MG63 (cell line): ENCODE measurements at regions not wholly inside any gene's neighbourhood (a gene's known extent, or its start where the extent isn't known, plus 50 kb on each side); places are given as distances from the start of the nearest gene placed in this dataset.

Experiments used
- DNase-seq: peaks from one replicate; pipeline ENCODE4 v3.0.0-alpha.2; 2020
- H3K27me3 ChIP-seq: fragments of 250-450 bp; sonication (Bioruptor Pico); 2 replicates; pipeline ENCODE4 v1.5.1; 2020; ENCODE audit warnings: mild to moderate bottlenecking, moderate library complexity
- H3K36me3 ChIP-seq: fragments of 250-450 bp; sonication (Bioruptor Pico); 2 replicates; pipeline ENCODE4 v1.5.1; 2020; ENCODE audit warnings: mild to moderate bottlenecking, moderate library complexity
- H3K4me3 ChIP-seq: fragments of 250-450 bp; sonication (Bioruptor Pico); 2 replicates; pipeline ENCODE4 v1.5.1; 2020; ENCODE audit warnings: mild to moderate bottlenecking, moderate library complexity
- H3K9me3 ChIP-seq: fragments of 250-450 bp; sonication (Bioruptor Pico); 2 replicates; pipeline ENCODE4 v1.5.1; 2020; ENCODE audit warnings: mild to moderate bottlenecking, moderate library complexity

DNA sequence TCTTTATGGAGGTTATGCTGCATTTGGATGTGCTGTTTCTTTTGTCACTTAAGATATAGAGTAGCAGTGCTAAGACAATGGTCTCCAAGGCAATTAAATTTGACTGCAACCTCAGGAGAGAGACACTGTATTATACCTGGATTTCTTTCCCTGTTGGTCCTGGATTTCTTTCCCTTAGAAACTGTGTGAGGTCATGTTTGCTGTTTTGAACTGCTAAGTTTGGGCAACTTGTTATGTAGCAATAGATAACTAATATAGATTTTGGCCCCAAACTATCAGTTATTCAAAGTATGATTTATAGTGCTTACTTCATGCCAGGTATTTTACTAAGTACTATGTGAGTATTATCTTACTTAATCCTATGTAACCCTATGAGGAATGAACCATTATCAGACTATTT, 458.4 kb downstream of the HS3ST3B1 start:
- H3K27me3 ChIP-seq, result no peaks in the 10 kb centered on the region
- H3K36me3 ChIP-seq, result no peaks in the 10 kb centered on the region
- no peak overlapping the region for H3K4me3 ChIP-seq
- no peaks in the 10 kb centered on the region for H3K9me3 ChIP-seq
- no peak for DNase-seq

DNA sequence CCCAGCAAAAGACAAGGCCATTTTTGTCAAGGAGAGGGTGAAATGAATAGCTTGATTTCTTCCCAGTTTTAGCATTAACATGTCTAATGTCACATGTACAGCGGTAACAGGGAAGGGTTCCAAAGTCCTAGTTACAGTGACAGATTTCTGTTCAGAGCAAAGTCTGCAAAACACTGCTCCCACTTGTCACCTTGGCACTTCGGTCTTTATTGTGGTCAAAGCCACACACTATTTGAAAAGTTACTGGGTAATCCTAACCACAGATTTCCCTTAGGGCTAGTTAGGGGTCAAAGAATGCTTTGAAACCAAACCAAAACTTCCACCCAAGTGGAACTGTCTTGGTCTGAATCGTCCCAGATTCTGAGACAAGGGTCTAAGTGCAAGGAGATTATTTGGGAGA, 455.6 kb downstream of the HS3ST3B1 start:
- no peaks in the 10 kb centered on the region for H3K36me3 ChIP-seq
- no peaks in the 10 kb centered on the region for H3K9me3 ChIP-seq
- no peak overlapping the region for H3K4me3 ChIP-seq
- DNase-seq, result no peak
- H3K27me3 ChIP-seq, result no peaks in the 10 kb centered on the region

DNA sequence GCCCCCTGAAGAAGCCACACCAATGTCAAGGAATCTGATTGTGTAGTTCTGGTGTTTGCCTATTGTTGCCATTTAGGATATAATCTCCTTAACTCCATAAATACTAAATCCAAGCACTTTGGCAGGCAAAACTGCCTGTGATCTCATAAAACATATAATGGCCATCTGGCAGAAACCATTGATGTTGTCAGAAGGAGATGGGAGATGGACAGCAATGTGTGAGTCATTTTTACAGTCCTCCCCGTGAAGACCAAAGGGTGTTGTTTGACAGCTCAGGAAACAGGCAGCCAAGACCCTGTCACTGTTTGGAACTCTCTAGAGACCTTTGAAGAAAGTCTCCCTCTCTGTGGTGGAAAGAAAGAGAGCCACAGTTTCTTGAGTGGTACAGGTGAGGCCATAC, 454.1 kb downstream of the HS3ST3B1 start:
- Histone ChIP-seq H3K36me3 (no peaks in the 10 kb centered on the region), H3K27me3 (no peaks in the 10 kb centered on the region), H3K9me3 (no peaks in the 10 kb centered on the region), H3K4me3 (no peak overlapping the region)
- peak; percentile 50 for DNase-seq

DNA sequence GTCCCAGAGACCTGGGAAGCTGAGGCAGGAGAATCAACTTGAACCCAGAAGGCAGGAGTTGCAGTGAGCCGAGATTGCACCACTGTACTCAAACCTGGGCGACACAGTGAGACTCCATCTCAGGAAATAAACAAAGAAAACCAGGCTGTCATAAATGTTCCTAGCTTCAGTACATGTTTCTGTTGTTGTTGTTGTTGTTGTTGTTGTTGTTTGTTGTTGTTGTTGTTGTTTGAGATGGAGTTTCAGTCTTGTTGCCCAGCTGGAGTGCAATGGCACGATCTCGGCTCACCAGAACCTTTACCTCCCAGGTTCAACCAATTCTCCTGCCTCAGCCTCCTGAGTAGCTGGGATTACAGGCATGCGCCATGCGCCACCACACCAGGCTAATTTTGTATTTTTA, 452.5 kb downstream of the HS3ST3B1 start:
- no peak overlapping the region for H3K4me3 ChIP-seq
- no peaks in the 10 kb centered on the region for H3K27me3 ChIP-seq
- no peak for DNase-seq
- no peaks in the 10 kb centered on the region for H3K36me3 ChIP-seq
- no peaks in the 10 kb centered on the region for H3K9me3 ChIP-seq

DNA sequence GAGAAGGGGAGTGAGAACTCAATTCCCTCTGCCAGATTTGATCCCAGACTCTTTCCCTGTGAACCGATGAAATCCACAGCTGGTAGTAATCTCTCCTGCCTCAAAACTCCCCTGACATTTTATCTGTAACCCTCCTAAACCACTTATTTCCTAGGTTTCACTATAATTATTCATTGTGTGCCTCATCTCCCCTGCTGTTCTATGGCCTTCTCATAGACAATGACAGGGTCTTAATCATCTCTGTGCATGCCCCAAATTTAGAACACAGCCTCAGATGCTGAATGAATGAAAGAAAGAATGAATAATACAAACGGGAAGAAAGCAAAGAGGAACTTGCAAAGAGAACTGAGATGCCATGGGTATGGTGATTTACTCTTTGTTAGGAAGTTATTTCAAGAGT, 451.1 kb downstream of the HS3ST3B1 start:
- Histone ChIP-seq H3K27me3 (no peaks in the 10 kb centered on the region), H3K9me3 (no peaks in the 10 kb centered on the region), H3K36me3 (no peaks in the 10 kb centered on the region), H3K4me3 (no peak overlapping the region)
- no peak for DNase-seq

DNA sequence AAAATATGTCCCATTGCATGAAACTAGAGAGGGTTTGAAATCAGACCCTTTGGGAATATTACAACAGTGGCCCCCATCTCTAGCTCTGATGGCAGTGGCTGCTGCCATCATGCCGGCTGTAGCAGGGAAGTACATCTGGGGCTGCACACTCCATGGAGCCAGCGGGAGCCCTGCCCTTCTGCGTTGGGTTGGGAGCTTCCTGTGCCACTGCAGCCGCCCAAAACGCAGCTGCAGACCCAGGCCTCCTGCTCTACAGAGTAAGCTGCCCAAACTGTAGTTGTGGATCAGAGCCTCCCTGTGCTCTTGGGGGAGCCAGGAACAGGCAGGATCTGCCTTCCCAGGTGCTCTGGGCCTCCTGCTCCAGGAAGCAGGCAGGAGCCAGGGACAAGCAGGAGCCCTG, 450.0 kb downstream of the HS3ST3B1 start:
- Histone ChIP-seq H3K36me3 (no peaks in the 10 kb centered on the region), H3K4me3 (no peak overlapping the region), H3K9me3 (no peaks in the 10 kb centered on the region), H3K27me3 (no peaks in the 10 kb centered on the region)
- no peak for DNase-seq

DNA sequence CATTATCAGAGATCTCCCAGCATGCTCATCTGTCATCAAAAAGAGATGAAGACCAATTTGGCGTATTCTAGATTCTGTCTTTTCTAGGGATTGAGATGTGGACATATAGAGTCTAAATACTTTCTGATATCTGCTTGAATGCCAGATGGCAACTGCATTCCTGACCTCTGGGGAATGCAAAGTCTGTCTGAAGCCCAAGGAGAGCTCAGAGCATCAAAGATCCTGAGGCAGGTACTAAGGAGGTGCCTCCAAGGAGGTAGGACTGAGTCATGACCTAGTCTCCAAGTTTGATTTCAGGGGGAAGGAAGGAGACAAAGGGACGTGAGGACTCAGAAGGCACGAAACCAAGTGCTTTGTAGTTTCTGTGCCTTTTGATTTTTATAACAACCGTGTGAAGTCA, 448.4 kb downstream of the HS3ST3B1 start:
- Histone ChIP-seq H3K27me3 (no peaks in the 10 kb centered on the region), H3K9me3 (no peaks in the 10 kb centered on the region), H3K4me3 (no peak overlapping the region), H3K36me3 (no peaks in the 10 kb centered on the region)
- DNase-seq, result no peak

DNA sequence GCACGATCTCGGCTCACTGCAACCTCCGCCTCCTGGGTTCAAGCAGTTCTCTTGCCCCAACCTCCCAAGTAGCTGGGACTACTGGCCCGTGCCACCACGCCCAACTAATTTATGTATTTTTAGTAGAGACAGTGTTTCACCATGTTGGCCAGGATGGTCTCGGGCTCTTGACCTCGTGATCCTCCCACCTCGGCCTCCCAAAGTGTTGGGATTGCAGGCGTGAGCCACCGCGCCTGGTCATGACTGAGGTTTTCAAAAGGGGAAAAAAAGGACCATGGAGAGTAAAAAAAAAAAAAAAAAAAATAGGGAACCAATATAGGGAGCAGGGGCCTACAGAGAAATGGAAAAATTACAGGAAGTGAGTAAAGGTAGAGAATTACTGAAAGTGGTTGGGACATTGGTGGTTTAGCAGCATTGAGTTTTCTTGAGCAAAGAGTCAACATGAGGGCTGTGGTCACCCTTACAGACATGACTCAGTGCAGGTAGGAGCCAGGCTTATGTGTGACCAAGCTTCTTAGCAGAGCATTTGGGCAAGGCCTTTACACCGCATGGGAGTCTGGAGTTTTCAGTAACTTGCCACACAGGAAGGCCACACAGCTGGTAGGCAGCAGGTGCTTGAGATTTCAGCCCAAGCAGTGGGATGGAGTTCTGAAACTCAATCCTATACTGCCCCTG, 447.3 kb downstream of the HS3ST3B1 start:
- Histone ChIP-seq H3K9me3 (no peaks in the 10 kb centered on the region), H3K4me3 (no peak overlapping the region), H3K36me3 (no peaks in the 10 kb centered on the region), H3K27me3 (no peaks in the 10 kb centered on the region)
- DNase-seq, result no peak

DNA sequence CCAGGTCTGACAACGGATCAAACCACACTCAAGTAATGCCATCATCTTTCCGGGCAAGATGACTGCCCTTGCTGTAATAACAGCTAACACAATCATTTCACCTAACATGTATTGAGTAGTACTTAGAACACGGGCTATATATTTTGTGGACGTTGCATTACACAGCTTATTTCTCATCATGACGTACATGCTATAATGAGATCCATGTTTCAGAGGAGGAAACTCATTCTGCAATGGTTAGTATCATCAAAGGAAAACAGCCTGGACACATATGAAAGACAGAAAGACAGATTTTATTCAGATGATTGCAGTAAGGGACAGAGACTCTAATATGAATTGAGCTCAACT, 446.7 kb downstream of the HS3ST3B1 start:
- no peaks in the 10 kb centered on the region for H3K9me3 ChIP-seq
- no peak overlapping the region for H3K4me3 ChIP-seq
- DNase-seq, result no peak
- no peaks in the 10 kb centered on the region for H3K36me3 ChIP-seq
- no peaks in the 10 kb centered on the region for H3K27me3 ChIP-seq

DNA sequence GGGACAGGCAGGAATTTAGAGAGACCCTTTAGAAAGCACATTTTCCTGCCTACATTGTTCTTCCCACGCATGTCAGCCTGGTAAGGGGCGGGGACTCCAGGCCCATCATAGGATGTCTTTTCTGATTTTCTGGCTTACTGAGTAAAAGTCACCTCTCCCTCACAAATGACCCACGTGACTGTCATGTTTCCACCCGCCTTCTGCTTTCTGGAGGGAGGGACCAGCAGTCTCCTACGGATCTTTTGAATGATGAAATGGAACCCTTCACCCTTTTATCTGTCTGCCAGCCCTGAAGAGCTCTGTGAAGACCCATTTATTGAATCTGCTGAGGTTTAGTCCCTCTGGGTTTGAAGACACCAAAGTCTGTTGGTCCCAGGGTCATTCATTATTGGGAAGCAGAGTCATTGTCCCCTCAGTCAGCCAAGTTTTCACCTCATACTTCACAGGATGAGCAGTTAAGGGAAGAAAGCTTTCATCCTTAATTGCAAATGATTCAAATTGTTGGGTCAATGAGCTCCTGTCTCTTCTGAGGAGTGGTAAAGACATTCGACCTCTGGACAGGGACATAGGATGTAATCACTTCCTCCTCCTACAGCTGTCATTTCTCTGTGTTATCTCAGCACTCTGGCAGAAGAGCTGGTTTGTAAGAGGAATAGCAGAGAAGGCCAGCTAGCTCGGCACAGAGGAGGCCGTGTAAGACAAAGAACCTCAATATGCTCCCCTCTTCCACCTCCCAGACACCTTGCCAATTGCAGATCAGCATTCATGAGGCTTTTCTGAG, 446.1 kb downstream of the HS3ST3B1 start:
- Histone ChIP-seq H3K27me3 (no peaks in the 10 kb centered on the region), H3K36me3 (no peaks in the 10 kb centered on the region), H3K4me3 (no peak overlapping the region), H3K9me3 (no peaks in the 10 kb centered on the region)
- DNase-seq, result no peak

DNA sequence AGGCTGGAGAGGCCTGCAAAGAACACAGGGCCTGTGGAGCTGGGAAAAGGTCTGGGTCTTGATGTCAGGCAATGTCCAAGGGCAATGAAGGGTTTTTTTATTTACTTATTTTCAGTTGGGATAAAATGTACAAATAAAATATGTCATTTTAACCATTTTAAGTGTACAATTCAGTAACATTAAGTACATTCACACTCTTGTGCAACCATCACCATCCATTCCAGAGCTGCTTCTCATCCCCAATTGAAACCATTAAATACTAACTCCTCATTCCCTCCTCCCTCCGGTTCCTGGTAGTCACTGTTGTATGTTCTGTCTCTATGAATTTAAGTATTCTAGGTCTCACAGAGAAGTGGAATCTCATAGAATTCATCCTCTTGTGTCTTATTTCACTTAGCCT, 444.7 kb downstream of the HS3ST3B1 start:
- no peaks in the 10 kb centered on the region for H3K27me3 ChIP-seq
- H3K36me3 ChIP-seq, result no peaks in the 10 kb centered on the region
- no peak overlapping the region for H3K4me3 ChIP-seq
- DNase-seq, result no peak
- no peaks in the 10 kb centered on the region for H3K9me3 ChIP-seq

DNA sequence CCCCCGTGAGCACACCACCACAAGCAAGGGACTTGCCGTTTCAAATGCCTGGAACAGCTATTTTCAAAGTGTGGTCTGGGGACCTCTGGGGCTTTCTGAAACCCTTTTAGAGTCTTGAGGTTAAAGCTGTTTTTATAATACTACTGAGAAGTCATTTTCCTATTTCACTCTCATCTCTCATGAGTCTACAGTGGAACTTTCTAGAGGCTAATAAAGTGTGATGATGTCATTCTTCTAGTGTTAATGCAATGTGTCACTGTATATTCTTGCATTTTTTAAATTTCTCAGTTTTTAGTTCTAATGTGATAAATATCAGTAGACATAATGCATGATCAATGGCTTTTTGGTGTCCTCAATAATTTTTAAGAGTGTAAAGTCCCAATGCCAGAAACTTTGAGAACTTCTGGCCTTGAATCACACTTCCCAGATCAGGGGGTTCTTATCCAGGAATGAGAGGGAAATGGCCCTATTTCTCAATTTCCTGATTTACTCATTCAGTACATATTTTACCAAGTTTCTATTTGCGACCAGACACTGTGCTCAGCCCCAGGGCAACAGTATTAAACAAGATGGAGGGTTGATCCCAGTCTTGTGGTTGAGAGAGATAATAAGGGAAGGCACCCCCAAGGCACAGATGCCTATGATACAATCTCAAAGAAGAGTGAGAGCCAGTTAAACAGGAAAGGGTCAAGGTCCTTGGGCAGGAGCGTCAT, 444.0 kb downstream of the HS3ST3B1 start:
- no peaks in the 10 kb centered on the region for H3K36me3 ChIP-seq
- H3K4me3 ChIP-seq, result no peak overlapping the region
- no peaks in the 10 kb centered on the region for H3K9me3 ChIP-seq
- DNase-seq, result no peak
- H3K27me3 ChIP-seq, result no peaks in the 10 kb centered on the region

DNA sequence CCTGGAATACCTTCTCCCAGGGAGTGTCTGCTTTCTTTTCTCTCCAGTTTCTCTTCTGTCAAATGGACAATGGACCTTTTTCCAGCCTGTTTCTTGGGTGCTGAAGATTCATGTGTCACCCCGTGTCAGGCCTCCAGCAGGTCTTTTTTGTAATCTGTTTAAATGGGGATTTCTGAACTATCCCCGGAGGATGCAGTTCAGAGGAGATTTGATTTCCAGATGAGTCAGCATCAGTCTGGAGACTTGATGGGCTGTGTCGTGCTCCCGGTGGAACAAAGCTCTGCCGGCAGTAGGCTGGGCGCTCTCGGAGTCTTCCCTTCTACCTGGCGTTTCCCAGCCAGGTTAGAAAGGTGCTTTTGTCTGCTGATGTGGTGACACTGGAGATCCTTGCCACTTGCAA, 440.6 kb downstream of the HS3ST3B1 start:
- H3K36me3 ChIP-seq, result no peaks in the 10 kb centered on the region
- no peak overlapping the region for H3K4me3 ChIP-seq
- H3K9me3 ChIP-seq, result no peaks in the 10 kb centered on the region
- no peaks in the 10 kb centered on the region for H3K27me3 ChIP-seq
- DNase-seq, result no peak

DNA sequence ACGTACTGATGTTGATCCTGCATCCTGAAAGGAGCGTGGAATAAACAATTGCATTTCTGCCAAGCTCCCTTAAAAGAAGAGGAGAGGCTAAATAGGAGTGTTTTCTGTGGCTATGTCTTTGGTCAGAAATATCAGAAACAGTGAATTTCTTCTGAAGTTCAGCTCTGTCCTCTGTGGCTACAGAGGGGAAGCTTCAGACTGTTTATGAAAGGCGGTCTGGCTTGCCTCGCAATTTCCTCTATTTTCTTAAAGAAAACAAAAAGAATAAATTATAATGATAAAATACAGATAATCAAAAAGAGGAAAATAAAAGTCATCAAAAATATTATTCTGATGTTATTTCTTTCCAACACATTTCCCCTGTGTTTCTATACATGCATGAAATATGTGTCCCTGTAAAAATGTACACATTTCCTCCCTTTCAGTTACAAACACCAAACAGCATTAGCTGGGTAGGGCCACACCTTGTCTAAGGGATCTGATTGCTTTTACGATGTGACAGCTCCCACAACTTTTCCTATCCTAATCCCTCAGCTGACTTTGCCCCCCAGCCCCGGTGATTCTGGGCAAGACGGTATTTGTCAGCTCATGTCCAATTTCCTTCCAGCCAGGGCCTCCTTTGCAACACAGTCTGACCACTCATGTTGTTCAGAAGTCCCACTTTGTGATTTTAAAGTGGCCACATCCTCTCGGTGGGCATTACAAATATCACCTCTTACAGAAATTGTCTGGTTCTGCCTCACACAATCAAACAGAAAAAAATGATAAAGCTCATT, 439.0 kb downstream of the HS3ST3B1 start:
- H3K9me3 ChIP-seq, result no peaks in the 10 kb centered on the region
- DNase-seq, result no peak
- no peaks in the 10 kb centered on the region for H3K36me3 ChIP-seq
- no peak overlapping the region for H3K4me3 ChIP-seq
- no peaks in the 10 kb centered on the region for H3K27me3 ChIP-seq

DNA sequence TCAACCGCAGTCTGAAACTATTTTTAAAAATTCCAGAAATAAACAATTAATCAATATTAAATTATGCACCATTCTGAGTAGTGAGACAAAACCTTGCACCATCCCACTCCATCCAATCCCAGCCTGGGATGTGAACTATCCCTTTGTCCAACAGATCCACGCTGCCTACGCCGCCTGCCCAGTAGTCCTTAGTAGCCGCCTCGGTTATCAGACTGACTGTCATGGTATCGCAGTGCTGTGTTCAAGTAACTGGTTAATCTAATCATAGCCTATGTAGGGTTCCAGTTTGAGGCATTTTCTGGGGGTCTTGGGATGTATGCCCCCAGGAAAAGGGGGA, 437.7 kb downstream of the HS3ST3B1 start:
- no peak for DNase-seq
- no peak overlapping the region for H3K4me3 ChIP-seq
- no peaks in the 10 kb centered on the region for H3K36me3 ChIP-seq
- H3K27me3 ChIP-seq, result no peaks in the 10 kb centered on the region
- H3K9me3 ChIP-seq, result no peaks in the 10 kb centered on the region

DNA sequence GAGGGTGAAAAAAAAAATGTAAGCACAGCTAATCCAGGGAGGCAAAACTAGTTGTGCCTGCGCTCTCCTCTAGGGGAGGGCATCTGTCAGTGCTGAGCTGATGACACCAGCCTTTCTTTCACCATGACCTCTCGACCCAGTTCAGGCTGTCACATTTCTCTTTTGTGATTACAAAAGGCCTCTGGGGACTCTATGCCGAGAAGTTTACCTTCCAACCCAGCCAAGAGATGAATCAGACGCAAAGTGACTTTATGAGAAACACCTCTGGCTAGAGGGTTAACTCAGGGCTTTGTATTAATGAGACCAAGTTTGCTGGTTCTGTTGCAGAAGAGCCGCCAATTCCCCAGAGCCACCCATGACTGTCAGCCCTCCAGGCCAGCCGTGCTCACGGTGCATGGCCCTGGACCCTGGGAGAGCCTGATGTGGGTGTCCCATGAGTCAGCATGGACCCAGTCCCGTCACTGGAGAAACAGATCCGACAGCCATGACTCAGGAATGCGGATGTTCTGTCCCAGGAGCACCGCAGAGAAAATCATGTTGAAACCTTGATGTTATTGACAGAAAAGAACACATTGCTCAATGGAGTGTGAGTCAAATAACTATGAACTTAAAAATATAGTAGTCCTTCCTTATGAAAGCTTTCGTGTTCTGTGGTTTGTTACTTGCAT, 437.2 kb downstream of the HS3ST3B1 start:
- Histone ChIP-seq H3K9me3 (no peaks in the 10 kb centered on the region), H3K36me3 (no peaks in the 10 kb centered on the region), H3K4me3 (no peak overlapping the region), H3K27me3 (no peaks in the 10 kb centered on the region)
- peak; percentile 93 for DNase-seq

DNA sequence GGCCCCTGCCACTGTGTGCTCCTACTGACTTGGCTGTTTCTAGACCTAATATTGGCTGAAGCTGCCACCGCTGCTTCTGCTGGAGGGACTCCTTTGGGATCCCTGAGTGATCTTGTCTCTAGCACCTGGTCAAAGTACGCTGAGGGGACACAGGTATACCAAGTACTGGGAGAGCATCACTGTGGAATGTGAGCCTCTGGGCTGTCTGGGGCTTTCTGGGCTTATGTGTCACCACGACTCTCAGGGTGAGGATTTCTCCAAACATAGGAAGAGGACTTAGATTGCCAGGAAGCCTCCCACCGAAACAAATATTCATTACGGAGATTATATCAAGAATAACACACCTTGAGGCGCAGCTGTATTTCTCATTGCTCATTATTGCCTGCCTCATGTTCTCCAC, 435.8 kb downstream of the HS3ST3B1 start:
- Histone ChIP-seq H3K4me3 (no peak overlapping the region), H3K27me3 (no peaks in the 10 kb centered on the region), H3K36me3 (no peaks in the 10 kb centered on the region), H3K9me3 (no peaks in the 10 kb centered on the region)
- no peak for DNase-seq
